Ureter (tissue), 1 donor: ENCODE measurements at regions not wholly inside any gene's neighbourhood (a gene's known extent, or its start where the extent isn't known, plus 50 kb on each side); places are given as distances from the start of the nearest gene placed in this dataset.

Source experiments
- DNase-seq: peaks from one replicate; pipeline ENCODE4 v3.0.0-alpha.2; 2020; ENCODE audit warnings: low spot score
- donor health status: DM: yes; HTN: yes; CAD: no.

DNA sequence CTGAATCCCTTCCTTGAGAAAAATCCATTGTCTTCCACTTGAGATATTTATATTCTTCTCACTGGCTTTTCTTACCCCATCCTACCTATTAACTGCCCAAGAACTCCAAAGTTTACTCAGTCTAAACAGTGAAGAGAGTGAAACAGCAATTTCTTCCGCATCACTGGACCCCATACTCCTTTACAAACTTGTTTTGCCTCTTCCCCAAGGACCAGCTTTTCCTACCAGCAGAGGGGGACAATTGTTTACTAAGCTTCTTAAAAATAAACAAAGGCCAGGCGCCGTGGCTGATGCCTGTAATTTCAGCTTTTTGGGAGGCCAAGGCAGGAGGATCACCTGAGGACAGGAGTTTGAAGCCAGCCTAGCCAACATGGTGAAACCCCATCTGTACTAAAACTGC, 52.0 kb downstream of the LRATD1 start:
- DNase-seq = no peak

- no peak for DNase-seq
Measured at GRCh38 chr2:14690926-14691325, 58.4 kb downstream of the LRATD1 start.

DNA sequence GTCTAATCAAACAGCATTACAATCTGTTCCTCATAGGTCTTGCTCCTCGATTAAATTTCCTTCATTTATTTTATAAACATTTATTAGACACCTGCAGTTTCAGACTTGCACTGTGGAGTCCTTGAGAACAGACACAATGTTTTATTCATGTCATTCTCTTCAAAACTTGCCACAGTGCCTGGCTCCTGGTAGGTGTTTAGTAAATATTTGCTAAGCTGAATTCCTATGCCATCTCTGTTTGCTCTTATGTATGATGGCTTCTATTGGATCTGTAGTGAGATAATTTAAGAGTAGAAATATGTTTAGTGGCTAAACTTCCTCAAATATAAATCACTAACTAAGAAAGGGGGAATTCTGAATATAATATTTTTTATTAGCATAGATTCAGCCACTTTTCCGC, 61.4 kb downstream of the LRATD1 start:
- no peak for DNase-seq

- no peak for DNase-seq
Measured at GRCh38 chr2:14700753-14701152, 68.2 kb downstream of the LRATD1 start.

DNA sequence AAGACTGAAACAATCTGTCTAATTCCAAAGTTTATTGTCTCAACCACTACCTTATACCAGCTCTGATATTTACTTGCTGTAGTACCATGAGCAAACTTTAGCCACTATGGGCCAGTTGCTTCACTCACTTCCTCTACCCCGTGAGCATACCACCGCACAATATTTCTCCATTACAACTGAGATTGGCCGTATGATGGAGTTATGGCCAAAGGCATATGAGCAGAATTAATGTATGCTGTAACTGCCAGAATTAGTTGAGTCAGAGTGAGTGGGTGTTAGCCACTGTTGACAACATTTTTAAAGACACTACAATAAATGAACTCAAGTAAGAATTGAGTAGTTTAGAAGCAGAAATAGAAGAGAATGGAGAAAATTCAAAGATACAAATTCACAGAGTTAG, 69.7 kb downstream of the LRATD1 start:
- DNase-seq = no peak

GRCh38 chr2:14706201-14706600, 73.7 kb downstream of the LRATD1 start:
- DNase-seq = no peak

DNA sequence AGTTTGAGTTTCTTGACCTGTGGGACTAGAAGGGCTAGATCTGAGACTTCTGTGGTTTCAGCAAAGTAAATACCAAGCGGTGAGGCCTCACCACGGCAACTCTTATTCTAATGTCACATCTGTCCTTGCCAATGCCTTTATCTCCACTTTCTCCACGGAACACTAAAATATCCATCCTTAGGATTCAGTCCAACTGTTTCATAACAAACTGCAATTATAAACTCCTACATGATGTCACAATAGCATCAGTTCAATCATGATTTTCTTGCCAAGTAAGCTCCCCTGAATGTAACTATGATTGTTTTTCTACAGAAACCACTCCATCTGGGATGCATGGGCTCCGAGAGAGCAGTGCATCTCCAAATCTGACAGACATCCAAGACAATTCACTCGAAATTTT, 79.6 kb downstream of the LRATD1 start:
- no peak for DNase-seq

DNA sequence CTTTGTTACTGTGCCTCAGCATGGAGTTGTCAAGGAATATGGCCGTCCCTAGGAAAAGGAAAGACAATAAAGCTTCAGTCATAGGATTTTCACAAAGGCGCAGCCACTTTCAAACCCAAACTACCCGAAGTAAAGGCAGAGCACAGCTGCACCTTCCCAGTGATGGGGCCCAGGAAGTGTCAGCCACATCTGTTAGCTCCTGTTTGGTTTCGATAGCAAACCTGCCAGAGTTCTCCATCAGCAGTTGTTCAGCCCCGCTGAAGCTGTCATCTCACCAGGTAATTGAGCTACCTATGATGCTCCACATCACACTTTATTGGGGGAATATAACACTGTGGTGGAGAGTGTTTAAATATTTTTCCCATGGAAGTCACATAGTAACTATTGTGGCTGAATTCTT, 80.7 kb downstream of the LRATD1 start:
- DNase-seq = no peak

GRCh38 chr2:14715600-14715999, 83.1 kb downstream of the LRATD1 start:
- no peak for DNase-seq

GRCh38 chr2:14716319-14716718, 83.8 kb downstream of the LRATD1 start:
- no peak for DNase-seq

DNA sequence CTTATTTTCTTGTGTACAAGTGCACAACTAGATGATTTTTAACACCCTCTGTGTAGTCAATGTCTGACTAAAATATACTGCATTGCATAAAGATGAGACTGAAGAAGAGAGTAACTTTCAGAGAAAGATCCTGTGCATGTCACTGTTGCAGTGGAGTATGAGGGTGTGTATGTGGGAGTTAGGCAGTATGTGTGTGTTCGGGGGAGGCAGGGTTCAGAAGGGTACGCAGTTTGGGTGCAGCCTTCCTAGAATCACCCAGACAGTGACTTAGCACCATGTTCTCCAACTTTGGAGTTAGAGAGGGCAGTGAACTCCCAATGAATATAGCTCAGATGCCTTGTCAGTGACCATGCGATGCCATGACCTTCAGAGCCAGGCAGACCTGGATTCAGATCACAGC, 84.6 kb downstream of the LRATD1 start:
- DNase-seq = no peak

- DNase-seq = no peak
Measured at GRCh38 chr2:14720319-14720718, 87.8 kb downstream of the LRATD1 start.

DNA sequence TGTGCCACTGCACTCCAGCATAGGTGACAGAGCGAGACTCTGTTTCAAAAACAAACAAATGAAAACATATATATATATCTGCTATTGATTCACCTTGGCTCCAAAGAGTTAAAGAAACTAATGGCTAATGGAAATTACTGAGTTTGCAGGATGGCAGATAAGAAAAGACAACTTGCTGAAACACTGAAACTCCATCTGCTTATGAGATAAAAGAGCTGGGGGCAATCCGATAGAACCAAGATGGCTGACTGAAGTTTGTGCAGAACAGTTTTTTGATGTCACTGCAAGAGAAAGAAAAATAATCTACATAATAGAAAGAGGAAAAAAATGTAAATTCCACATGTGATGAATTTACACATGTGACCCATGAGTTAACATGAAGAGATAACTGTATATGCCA, 88.2 kb downstream of the LRATD1 start:
- no peak for DNase-seq

DNA sequence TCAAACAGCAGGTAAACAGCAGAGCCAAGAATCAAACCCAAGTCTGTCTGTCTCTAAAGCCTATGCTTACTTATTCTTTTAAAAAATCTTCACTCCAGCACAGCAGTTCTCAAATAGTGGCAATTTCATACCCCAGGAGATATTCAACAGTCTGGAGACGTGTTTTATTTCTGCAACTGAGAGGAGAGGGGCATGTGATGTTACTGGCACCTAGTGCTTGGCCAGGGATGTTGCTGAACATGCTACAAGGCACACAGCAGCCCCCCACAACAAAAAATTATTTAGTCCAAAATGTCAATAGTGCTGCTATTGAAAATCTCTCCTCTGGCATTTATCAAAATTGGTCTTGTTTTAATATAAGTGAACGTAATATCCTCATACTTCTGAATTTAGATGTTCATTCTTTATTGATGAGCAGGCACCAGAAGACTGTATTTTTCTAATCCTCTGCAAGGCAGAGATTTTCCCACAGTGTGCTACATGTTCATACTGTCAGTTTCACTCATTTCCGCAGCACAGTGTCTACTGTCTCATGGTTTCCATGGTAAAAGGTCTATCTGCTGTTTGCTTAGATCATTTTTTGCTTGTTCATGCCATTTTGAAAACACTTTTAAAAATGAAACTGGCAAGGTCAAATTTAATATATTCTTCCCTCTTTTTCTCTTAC, 90.5 kb downstream of the LRATD1 start:
- no peak for DNase-seq

- DNase-seq = no peak
Measured at GRCh38 chr2:14723684-14724083, 91.2 kb downstream of the LRATD1 start.

DNA sequence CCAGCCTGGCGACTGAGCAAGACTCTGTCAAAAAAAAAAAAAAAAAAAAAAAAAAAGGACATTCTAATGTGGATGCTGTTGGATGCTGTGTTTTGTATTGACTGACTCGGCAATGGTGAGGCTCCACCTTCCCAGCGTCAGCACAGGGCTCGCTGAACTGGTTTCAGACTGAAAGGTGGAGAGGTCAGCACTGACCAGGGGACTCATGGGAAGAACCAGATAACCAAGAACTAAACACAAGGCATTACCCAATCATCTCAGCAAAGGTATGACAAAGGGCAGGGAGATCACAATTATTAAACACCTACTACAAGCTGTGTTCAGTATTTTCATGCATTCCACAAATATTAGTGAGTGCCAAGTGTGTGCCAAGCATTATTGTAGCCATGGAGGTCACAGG, 103.2 kb downstream of the LRATD1 start:
- DNase-seq = no peak

DNA sequence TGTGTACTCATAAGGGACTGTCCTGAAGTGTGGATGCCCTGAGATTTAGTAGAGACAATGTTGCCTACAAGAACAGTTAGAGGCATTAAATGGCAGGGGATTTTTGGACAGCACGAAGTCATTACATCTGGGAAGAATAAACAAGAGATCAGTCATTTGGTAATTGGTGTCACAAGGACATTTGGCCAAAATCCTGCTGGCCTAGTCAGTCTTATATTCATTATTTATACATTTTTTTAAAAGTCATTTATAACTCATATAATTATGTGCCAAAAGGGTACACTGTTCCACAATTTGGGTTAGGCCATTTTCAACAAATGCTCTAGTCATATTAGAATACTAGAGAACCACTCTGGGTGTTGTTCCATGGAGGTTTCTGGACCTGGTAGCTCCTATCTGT, 104.7 kb downstream of the LRATD1 start:
- no peak for DNase-seq

DNA sequence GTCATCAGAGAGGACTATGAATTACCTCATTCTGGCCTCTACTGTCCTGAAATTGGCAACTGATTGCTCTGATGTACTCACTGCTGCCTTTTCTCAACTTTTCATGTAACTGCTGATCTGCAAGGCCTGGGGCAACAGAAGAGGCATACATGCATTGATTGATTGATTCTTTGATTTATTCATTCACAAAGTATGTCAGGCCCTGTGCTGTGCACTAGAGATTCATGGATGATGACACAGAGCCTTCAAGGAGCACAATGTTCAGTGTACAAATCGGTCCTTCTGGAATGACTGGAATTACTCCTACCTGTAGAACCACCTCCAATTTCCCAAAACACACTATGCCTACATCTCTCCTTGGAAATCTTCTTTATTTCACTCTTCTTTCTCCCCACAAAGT, 111.3 kb downstream of the LRATD1 start:
- DNase-seq = no peak

DNA sequence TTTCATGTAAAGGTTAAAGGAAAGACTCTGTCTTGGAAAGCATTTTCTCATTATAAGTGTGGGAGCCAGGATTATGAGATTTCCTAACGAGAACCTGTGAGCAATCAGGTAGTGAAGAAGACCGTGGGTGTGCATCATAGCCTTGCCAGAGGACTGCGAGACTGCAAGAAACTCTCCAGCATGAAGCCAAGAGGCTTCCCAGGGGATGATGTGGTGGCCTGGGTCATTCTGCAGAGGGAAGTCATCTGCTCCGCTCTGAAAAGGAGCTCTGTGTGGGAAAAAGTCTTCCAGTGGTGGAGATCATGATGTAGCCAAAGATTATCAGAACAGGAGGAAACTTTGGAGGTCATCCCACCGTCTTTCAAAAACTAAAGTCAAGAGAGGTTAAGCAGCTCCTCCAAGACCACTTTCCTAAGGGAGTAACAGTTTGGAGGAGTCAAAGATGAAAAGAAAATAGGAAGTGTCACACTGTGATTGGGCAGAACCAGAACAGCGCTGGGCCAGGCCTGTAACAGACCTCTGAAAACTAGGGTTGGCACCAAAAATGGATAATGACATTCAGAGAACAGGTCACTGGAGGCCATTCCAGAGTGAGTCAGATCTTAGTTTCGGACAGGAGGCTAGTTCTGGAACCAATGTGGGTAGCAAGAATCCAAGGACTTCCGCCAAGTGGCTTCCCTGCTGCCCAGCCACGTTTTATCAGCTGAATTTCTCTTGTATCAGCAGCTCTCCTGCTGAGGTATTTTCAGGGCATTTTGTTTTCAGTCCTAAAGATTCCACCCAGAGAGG, 113.0 kb downstream of the LRATD1 start:
- DNase-seq = no peak

- DNase-seq = no peak
Measured at GRCh38 chr2:14746133-14746532, 113.6 kb downstream of the LRATD1 start.

DNA sequence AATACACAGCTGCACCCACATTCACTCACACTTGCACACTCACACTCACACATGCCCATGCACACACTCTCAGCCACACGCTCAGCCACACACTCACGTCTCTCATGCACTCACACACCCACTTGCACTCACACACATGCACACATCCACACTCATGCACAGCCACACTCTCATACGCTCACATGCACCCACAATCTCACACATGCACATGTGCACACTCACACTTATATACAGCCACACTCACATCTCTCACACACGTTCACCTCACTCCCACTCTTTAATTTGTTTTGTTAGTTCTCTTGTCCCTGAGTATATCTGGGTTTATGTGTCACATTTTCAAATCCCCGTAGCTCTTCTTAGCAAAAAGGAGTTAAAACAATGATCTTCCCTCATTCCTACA, 114.9 kb downstream of the LRATD1 start:
- DNase-seq = no peak

DNA sequence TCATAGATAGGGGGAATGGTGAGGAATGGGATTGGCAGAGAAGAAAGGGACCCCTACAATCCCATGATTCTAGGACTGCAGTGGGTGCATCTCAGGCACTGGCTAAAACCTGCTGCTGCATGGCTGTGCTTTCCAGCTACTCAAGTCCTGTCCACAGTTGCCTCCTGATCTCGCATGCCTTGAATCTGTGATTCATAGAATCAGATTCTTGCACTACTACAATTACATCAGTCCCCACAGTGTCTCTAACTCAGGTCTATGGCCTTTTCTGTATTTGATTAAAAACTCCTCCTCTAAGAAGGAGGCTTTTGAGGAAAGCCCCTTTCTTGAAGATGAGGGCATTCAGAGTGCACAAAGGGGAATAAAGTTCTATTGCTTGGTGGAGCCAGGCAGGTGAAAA, 117.4 kb downstream of the LRATD1 start:
- no peak for DNase-seq

GRCh38 chr2:14750433-14750832, 117.9 kb downstream of the LRATD1 start:
- DNase-seq = no peak

DNA sequence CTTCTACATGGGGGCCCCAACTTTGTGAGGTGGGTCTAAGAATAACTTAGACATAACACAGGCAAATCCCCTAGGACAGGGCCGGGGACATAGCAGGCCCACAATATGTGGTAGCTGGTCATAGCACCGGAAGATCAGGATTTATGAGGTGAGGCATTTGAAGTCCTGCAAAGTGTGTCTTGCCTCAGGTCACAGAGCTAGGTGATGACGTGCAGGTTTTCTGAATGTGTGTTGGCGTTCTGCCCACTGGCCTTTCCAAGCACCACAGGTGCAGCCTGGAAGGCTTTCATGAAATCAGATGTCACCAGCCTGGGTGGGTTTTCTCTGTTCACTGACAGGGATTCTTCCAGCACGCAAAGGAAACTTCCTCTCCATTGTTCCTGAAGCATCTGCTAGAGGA, 119.1 kb downstream of the LRATD1 start:
- no peak for DNase-seq
